PC-9 (cell line): ENCODE measurements at regions not wholly inside any gene's neighbourhood (a gene's known extent, or its start where the extent isn't known, plus 50 kb on each side); places are given as distances from the start of the nearest gene placed in this dataset.

ENCODE experiments used
- BruUV-seq: library from RNA; stranded (reverse); fragments of 400-500 nt; replicated peaks from 2 replicates; lab custom pipeline; 2021; lab: Mats Ljungman, UMichigan
- CTCF ChIA-PET: fragments of 300-600 bp; sonication (Branson Sonifier 250); formaldehyde crosslinking; loops from one replicate; lab custom pipeline; 2022; ENCODE audit warnings: antibody characterized with exemption; lab: Charles Lee
- POLR2A ChIA-PET: fragments of 300-600 bp; sonication (Branson Sonifier 250); formaldehyde crosslinking; loops from one replicate; lab custom pipeline; 2022; ENCODE audit warnings: antibody characterized with exemption; ENCODE audit not compliant: unreplicated experiment; lab: Charles Lee
- DNase-seq, 2 experiments: peaks; one replicate each; pipeline versions ENCODE4 v3.0.0 to v3.0.0-alpha.2; 2015 to 2022; ENCODE audit warnings: mixed read lengths in 1 of 2
- H2AFZ ChIP-seq: fragments of 200-600 bp; sonication (generic); 2 replicates; pipeline ENCODE4 v1.8.1; 2017; ENCODE audit warnings: antibody characterized with exemption
- H3F3A ChIP-seq: fragments of 200-600 bp; sonication (generic); 2 replicates; pipeline ENCODE4 v1.8.1; 2017; ENCODE audit warnings: antibody characterized with exemption, mild to moderate bottlenecking, low read depth; ENCODE audit not compliant: insufficient read depth
- H3K27ac ChIP-seq: fragments of 200-600 bp; sonication (generic); 2 replicates; pipeline ENCODE4 v1.6.1; 2016; ENCODE audit warnings: mixed run types
- H3K27me3 ChIP-seq: fragments of 200-600 bp; sonication (generic); 2 replicates; pipeline ENCODE4 v1.6.1; 2016; ENCODE audit warnings: low read depth, mixed run types; ENCODE audit not compliant: insufficient read depth
- H3K36me3 ChIP-seq: fragments of 200-600 bp; sonication (generic); 2 replicates; pipeline ENCODE4 v1.6.1; 2016; ENCODE audit warnings: low read depth, mixed run types
- H3K4me1 ChIP-seq: fragments of 200-600 bp; sonication (generic); replicated peaks from 2 replicates; pipeline ENCODE4 v1.6.1; 2016; ENCODE audit warnings: mixed run types; ENCODE audit not compliant: insufficient read depth
- H3K4me2 ChIP-seq: fragments of 200-600 bp; sonication (generic); 2 replicates; pipeline ENCODE4 v1.6.1; 2017; ENCODE audit warnings: mixed run types
- H3K4me3 ChIP-seq: fragments of 200-600 bp; sonication (generic); 2 replicates; pipeline ENCODE4 v1.6.1; 2016; ENCODE audit warnings: mixed run types
- H3K79me2 ChIP-seq: fragments of 200-600 bp; sonication (generic); 2 replicates; pipeline ENCODE4 v1.6.1; 2017; ENCODE audit warnings: low read depth, mixed run types
- H3K9me2 ChIP-seq: fragments of 200-600 bp; sonication (generic); 2 replicates; pipeline ENCODE4 v1.8.1; 2017; ENCODE audit warnings: mild to moderate bottlenecking; ENCODE audit not compliant: insufficient read depth
- H3K9me3 ChIP-seq: fragments of 200-600 bp; sonication (generic); 2 replicates; pipeline ENCODE4 v1.8.1; 2016; ENCODE audit warnings: low read depth; ENCODE audit not compliant: insufficient read depth
- H4K20me1 ChIP-seq: fragments of 200-600 bp; sonication (generic); 2 replicates; pipeline ENCODE4 v1.8.1; 2017; ENCODE audit not compliant: insufficient read depth
- CTCF ChIP-seq: fragments of 200-600 bp; sonication (generic); conservative IDR thresholded peaks from 2 replicates; pipeline ENCODE4 v1.6.1; 2017; ENCODE audit warnings: mixed run types, antibody characterized with exemption, mild to moderate bottlenecking, moderate library complexity
- EZH2 ChIP-seq: fragments of 200-600 bp; sonication (generic); IDR thresholded peaks from 2 replicates; pipeline ENCODE4 v1.8.0; 2017; ENCODE audit warnings: antibody characterized with exemption, low read depth
- intact Hi-C: fragments of 100-400 bp; cut with micrococcal nuclease; formaldehyde crosslinking; loops from one replicate; pipeline ENCODE4 v1.10.0; 2022; ENCODE audit not compliant: unreplicated experiment

- no peaks in the 10 kb centered on the region for H3K27me3 ChIP-seq
- DNase-seq, result no peak
- TF ChIP-seq CTCF, result no peak
- TF ChIP-seq EZH2, result no peak
- no peak overlapping the region for H3K4me3 ChIP-seq
- H3K27ac ChIP-seq, result no peak overlapping the region
- no peaks in the 10 kb centered on the region for H4K20me1 ChIP-seq
- H3K9me3 ChIP-seq, result no peaks in the 10 kb centered on the region
- H3K4me1 ChIP-seq, result no peaks in the 10 kb centered on the region
- no peaks in the 10 kb centered on the region for H3K79me2 ChIP-seq
- H2AFZ ChIP-seq, result no peak overlapping the region
- intact Hi-C loops, result no loop called here
- POLR2A ChIA-PET, result no interaction called here
- no peaks in the 10 kb centered on the region for H3K9me2 ChIP-seq
- CTCF ChIA-PET, result no interaction called here
- H3F3A ChIP-seq, result no peaks in the 10 kb centered on the region
- BruUV-seq, result no TSS peak
- H3K36me3 ChIP-seq, result no peaks in the 10 kb centered on the region
- no peak overlapping the region for H3K4me2 ChIP-seq
These were observed 88.1 kb upstream of the SPRED1 start for GRCh38 chr15:38164507-38164906.

GRCh38 chr15:38168467-38169070 is 84.1 kb upstream of the SPRED1 start:
- BruUV-seq, result no TSS peak
- CTCF ChIA-PET, result interaction anchor here (0.6 kb wide), 1 partner anchor 89 kb away, joined by 3 read pairs; no protein-coding TSS in a partner anchor
- Histone ChIP-seq H3K79me2 (no peaks in the 10 kb centered on the region), H2AFZ (no peak overlapping the region), H3K4me1 (no peaks in the 10 kb centered on the region), H3K9me3 (no peaks in the 10 kb centered on the region), H3K36me3 (no peaks in the 10 kb centered on the region), H3K4me3 (no peak overlapping the region), H3K27me3 (no peaks in the 10 kb centered on the region), H3K9me2 (no peaks in the 10 kb centered on the region), H3K4me2 (no peak overlapping the region), H3F3A (no peaks in the 10 kb centered on the region), H3K27ac (no peak overlapping the region), H4K20me1 (no peaks in the 10 kb centered on the region)
- no peak for DNase-seq
- no peak for TF ChIP-seq CTCF
- intact Hi-C loops, result no loop called here
- POLR2A ChIA-PET, result no interaction called here

- H3K27ac ChIP-seq, result no peak overlapping the region
- CTCF ChIA-PET, result no interaction called here
- POLR2A ChIA-PET, result no interaction called here
- H3F3A ChIP-seq, result no peaks in the 10 kb centered on the region
- no peak for DNase-seq
- no peak overlapping the region for H3K4me3 ChIP-seq
- no peaks in the 10 kb centered on the region for H3K9me3 ChIP-seq
- no peaks in the 10 kb centered on the region for H4K20me1 ChIP-seq
- BruUV-seq, result no TSS peak
- H3K9me2 ChIP-seq, result no peaks in the 10 kb centered on the region
- H3K36me3 ChIP-seq, result no peaks in the 10 kb centered on the region
- TF ChIP-seq CTCF, result no peak
- no peak for TF ChIP-seq EZH2
- no peaks in the 10 kb centered on the region; the same call in 1 of the 2 replicates for H3K4me1 ChIP-seq
- intact Hi-C loops, result no loop called here
- H2AFZ ChIP-seq, result no peak overlapping the region
- no peak overlapping the region for H3K4me2 ChIP-seq
- no peaks in the 10 kb centered on the region for H3K27me3 ChIP-seq
- H3K79me2 ChIP-seq, result no peaks in the 10 kb centered on the region
These were observed 80.7 kb upstream of the SPRED1 start for GRCh38 chr15:38171973-38172372.
